ENCODE measurements at regions not wholly inside any gene's neighbourhood (a gene's known extent, or its start where the extent isn't known, plus 50 kb on each side); places are given as distances from the start of the nearest gene placed in this dataset.

GRCh38 chr18:47595831-47596501, 334.5 kb downstream of the SMAD2 start:
- TF ChIP-seq CTCF (conservative IDR thresholded peaks at IDR 0.05): peak; percentile 54
- TF ChIP-seq ZFX (IDR thresholded peaks at IDR 0.05): no peak
